ENCODE measurements at regions not wholly inside any gene's neighbourhood (a gene's known extent, or its start where the extent isn't known, plus 50 kb on each side); places are given as distances from the start of the nearest gene placed in this dataset.
A peak's percentile ranks its signal among the peaks of the same experiment; 100 is the strongest.

GRCh38 chrX:117532339-117532738 lies 584.3 kb downstream of the KLHL13 start:
- no peaks in the 10 kb centered on the region for H3K36me3 ChIP-seq

GRCh38 chrX:117522725-117523700 lies 593.6 kb downstream of the KLHL13 start:
- no peaks in the 10 kb centered on the region for H3K36me3 ChIP-seq
- no peak overlapping the region for H3K4me3 ChIP-seq
- TF ChIP-seq CTCF (IDR thresholded peaks at IDR 0.05; ENCODE audit: low read depth, low read length), result no peak
- DNase-seq (ENCODE audit: low read depth in 1 of 2, low spot score in 1 of 2), result no peak
- H3K4me1 ChIP-seq (ENCODE audit: low read depth), result no peaks in the 10 kb centered on the region
- no peaks in the 10 kb centered on the region for H3K27me3 ChIP-seq
- H3K27ac ChIP-seq, result no peak overlapping the region
- no peaks in the 10 kb centered on the region for H3K9me3 ChIP-seq (ENCODE audit: low read depth)

More at GRCh38 chrX:117532339-117532738, 584.3 kb downstream of the KLHL13 start:
- TF ChIP-seq CTCF (IDR thresholded peaks at IDR 0.05; ENCODE audit: low read depth, low read length), result no peak
- no peak for DNase-seq (ENCODE audit: low read depth in 1 of 2, low spot score in 1 of 2)
- Histone ChIP-seq H3K27ac (no peak overlapping the region), H3K9me3 (ENCODE audit: low read depth) (no peaks in the 10 kb centered on the region), H3K4me3 (no peak overlapping the region), H3K4me1 (ENCODE audit: low read depth) (no peaks in the 10 kb centered on the region), H3K27me3 (no peaks in the 10 kb centered on the region)

GRCh38 chrX:117517994-117518393 lies 598.6 kb downstream of the KLHL13 start:
- TF ChIP-seq CTCF (IDR thresholded peaks at IDR 0.05; ENCODE audit: low read depth, low read length), result no peak
- H3K4me3 ChIP-seq, result no peak overlapping the region
- no peak for DNase-seq (ENCODE audit: low read depth in 1 of 2, low spot score in 1 of 2)
- H3K9me3 ChIP-seq (ENCODE audit: low read depth), result no peaks in the 10 kb centered on the region
- H3K4me1 ChIP-seq (ENCODE audit: low read depth), result no peaks in the 10 kb centered on the region
- H3K27ac ChIP-seq, result no peak overlapping the region
- no peaks in the 10 kb centered on the region for H3K36me3 ChIP-seq
- no peaks in the 10 kb centered on the region for H3K27me3 ChIP-seq

- Histone ChIP-seq H3K4me1 (ENCODE audit: low read depth) (peaks cover 3% of the 10 kb centered on the region), H3K36me3 (no peaks in the 10 kb centered on the region), H3K27me3 (no peaks in the 10 kb centered on the region), H3K9me3 (ENCODE audit: low read depth) (no peaks in the 10 kb centered on the region), H3K27ac (no peak overlapping the region), H3K4me3 (no peak overlapping the region)
- no peak for DNase-seq (ENCODE audit: low read depth in 1 of 2, low spot score in 1 of 2)
- no peak for TF ChIP-seq CTCF (IDR thresholded peaks at IDR 0.05; ENCODE audit: low read depth, low read length)
These were observed 605.2 kb downstream of the KLHL13 start for GRCh38 chrX:117511379-117511778.

GRCh38 chrX:117510453-117510852 lies 606.2 kb downstream of the KLHL13 start:
- Histone ChIP-seq H3K9me3 (ENCODE audit: low read depth) (no peaks in the 10 kb centered on the region), H3K4me1 (ENCODE audit: low read depth) (peaks cover 3% of the 10 kb centered on the region), H3K4me3 (no peak overlapping the region), H3K36me3 (no peaks in the 10 kb centered on the region), H3K27me3 (no peaks in the 10 kb centered on the region), H3K27ac (no peak overlapping the region)
- peak in 1 of 2 donors; percentile 38 for DNase-seq (ENCODE audit: low read depth in 1 of 2, low spot score in 1 of 2)
- TF ChIP-seq CTCF (IDR thresholded peaks at IDR 0.05; ENCODE audit: low read depth, low read length), result no peak

Data from cardiac muscle cell (in vitro differentiated cells and primary cell).